Suprapubic skin (tissue), 4 donors: ENCODE measurements at regions not wholly inside any gene's neighbourhood (a gene's known extent, or its start where the extent isn't known, plus 50 kb on each side); places are given as distances from the start of the nearest gene placed in this dataset.

ENCODE experiments used
- EP300 ChIP-seq: sonication (generic); formaldehyde crosslinking; IDR thresholded peaks from one replicate; pipeline ENCODE4 v1.6.1; 2017; ENCODE audit warnings: antibody characterized with exemption
- POLR2A ChIP-seq, 2 donors: fragments of 450-650 bp; IDR thresholded peaks; one replicate each; pipeline ENCODE4 v1.6.1; 2017; ENCODE audit warnings: antibody characterized with exemption in 2 of 2, mild to moderate bottlenecking in 2 of 2, moderate library complexity in 2 of 2
- POLR2AphosphoS5 ChIP-seq, 3 donors: sonication (generic); formaldehyde crosslinking; IDR thresholded peaks; one replicate each; pipeline ENCODE4 v1.6.1; 2017; ENCODE audit warnings: antibody characterized with exemption in 3 of 3
- TF ChIP-seq, protein P1 (sequence below), 2 donors: fragments of 200-600 bp in 1 of 2; fragments of 450-650 bp in 1 of 2; sonication (generic) in 1 of 2; IDR thresholded peaks; one replicate each; pipeline ENCODE4 v1.5.1; 2016 to 2019; ENCODE audit warnings: antibody characterized with exemption in 2 of 2, mild to moderate bottlenecking in 1 of 2, moderate library complexity in 1 of 2

DNA sequence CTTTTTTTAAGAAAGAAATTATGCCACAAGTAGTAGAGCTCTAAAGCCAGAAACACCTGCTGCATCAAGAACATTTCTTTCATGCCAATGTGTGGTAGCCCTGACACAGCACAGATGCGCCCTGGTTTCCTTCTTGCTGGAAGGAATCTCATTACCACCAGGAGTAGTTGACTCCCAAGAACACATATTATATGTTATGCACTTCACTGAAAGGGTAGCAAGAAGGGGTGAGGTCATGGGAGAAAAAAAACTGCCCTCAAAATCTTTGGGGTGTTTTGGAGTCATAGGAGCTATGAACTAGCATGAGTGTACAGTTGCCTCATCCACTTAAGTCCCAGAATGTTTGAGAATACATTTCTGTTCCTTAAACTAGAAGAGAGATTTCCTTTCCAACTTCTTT, 185.8 kb upstream of the C1QTNF7 start:
- TF ChIP-seq, protein P1, sequence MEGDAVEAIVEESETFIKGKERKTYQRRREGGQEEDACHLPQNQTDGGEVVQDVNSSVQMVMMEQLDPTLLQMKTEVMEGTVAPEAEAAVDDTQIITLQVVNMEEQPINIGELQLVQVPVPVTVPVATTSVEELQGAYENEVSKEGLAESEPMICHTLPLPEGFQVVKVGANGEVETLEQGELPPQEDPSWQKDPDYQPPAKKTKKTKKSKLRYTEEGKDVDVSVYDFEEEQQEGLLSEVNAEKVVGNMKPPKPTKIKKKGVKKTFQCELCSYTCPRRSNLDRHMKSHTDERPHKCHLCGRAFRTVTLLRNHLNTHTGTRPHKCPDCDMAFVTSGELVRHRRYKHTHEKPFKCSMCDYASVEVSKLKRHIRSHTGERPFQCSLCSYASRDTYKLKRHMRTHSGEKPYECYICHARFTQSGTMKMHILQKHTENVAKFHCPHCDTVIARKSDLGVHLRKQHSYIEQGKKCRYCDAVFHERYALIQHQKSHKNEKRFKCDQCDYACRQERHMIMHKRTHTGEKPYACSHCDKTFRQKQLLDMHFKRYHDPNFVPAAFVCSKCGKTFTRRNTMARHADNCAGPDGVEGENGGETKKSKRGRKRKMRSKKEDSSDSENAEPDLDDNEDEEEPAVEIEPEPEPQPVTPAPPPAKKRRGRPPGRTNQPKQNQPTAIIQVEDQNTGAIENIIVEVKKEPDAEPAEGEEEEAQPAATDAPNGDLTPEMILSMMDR (IDR thresholded peaks at IDR 0.05), result no peak
- TF ChIP-seq POLR2A (IDR thresholded peaks at IDR 0.05), result no peak
- no peak for TF ChIP-seq EP300
- no peak for TF ChIP-seq POLR2AphosphoS5 (IDR thresholded peaks at IDR 0.05)
